ENCODE measurements at regions not wholly inside any gene's neighbourhood (a gene's known extent, or its start where the extent isn't known, plus 50 kb on each side); places are given as distances from the start of the nearest gene placed in this dataset.

- Histone ChIP-seq H3K36me3 (no peaks in the 10 kb centered on the region), H3K9me3 (no peaks in the 10 kb centered on the region), H3K27me3 (no peaks in the 10 kb centered on the region), H3K4me3 (no peak overlapping the region), H3K4me1 (no peaks in the 10 kb centered on the region), H3K9ac (ENCODE audit: low read depth in 2 of 2, low read length in 2 of 2) (no peak overlapping the region), H3K27ac (no peak overlapping the region)
- TF ChIP-seq, protein P1, sequence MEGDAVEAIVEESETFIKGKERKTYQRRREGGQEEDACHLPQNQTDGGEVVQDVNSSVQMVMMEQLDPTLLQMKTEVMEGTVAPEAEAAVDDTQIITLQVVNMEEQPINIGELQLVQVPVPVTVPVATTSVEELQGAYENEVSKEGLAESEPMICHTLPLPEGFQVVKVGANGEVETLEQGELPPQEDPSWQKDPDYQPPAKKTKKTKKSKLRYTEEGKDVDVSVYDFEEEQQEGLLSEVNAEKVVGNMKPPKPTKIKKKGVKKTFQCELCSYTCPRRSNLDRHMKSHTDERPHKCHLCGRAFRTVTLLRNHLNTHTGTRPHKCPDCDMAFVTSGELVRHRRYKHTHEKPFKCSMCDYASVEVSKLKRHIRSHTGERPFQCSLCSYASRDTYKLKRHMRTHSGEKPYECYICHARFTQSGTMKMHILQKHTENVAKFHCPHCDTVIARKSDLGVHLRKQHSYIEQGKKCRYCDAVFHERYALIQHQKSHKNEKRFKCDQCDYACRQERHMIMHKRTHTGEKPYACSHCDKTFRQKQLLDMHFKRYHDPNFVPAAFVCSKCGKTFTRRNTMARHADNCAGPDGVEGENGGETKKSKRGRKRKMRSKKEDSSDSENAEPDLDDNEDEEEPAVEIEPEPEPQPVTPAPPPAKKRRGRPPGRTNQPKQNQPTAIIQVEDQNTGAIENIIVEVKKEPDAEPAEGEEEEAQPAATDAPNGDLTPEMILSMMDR (IDR thresholded peaks at IDR 0.05), result no peak
- no peak for DNase-seq
- intact Hi-C loops (cut with DNase I), result no loop called here
These were observed 118.5 kb downstream of the SOX1 start for GRCh38 chr13:112185466-112185865.

DNA sequence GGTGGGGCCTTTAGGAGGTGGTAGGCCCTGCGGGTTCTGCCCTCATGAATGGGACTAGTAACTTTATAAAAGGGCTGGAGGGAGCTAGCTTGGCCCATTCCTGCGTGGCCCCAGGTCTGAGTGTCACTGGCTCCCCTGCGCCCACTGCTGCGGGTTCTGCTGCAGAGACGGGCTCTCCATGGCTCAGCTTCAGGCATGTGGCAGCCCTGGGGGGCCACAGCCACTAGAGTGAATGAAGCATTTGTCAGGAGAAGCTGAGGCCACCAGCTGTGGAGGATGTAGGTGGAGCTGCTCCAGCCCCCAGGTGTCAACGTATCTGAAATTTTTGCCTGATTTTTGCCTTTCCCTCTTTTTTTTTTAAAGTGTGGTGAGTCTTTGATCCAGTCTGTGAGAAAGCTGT lies 119.1 kb downstream of the SOX1 start:
- Histone ChIP-seq H3K9me3 (no peaks in the 10 kb centered on the region), H3K27ac (no peak overlapping the region), H3K4me3 (no peak overlapping the region), H3K9ac (ENCODE audit: low read depth in 2 of 2, low read length in 2 of 2) (no peak overlapping the region), H3K27me3 (no peaks in the 10 kb centered on the region), H3K4me1 (no peaks in the 10 kb centered on the region), H3K36me3 (no peaks in the 10 kb centered on the region)
- intact Hi-C loops (cut with DNase I), result no loop called here
- TF ChIP-seq, protein P1 (IDR thresholded peaks at IDR 0.05), result no peak
- no peak for DNase-seq

DNA sequence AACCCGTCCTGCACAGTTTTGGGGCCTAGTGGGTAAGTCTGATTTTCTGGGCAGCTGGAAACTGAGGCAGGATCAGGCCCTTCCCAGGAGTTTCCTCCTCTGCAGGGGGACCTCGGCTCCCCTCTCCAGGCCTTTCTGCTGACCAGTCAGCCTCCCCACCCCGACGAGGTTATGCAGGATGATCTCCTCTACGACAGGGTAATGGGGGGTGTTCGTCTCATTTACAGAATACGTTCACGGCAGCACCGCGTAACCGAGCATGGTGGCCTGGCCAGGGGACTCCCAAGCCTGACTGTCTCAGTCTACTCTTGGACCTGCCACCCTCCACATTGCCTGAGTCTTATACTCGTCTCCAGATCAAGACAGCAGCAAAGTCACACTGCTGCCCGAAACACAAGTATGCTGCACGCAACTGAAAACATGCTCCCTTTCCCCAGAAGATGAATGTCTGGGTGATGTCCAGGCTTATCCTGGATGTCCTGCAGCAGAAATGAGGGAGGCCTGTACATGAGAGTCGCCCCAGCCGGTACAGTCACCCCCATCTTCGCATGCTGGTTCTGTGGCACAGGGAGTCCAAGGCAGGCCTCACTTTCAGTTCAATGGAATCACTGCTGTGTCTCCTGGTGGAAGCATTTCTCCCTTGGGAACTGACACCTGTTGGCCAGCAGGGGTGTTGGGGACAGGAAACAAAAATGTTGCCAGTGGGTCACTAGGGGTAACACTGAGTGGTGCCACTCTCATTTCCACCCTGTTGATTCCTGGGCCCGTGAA lies 120.8 kb downstream of the SOX1 start:
- Histone ChIP-seq H3K27me3 (no peaks in the 10 kb centered on the region), H3K4me3 (no peak overlapping the region), H3K27ac (no peak overlapping the region), H3K9ac (ENCODE audit: low read depth in 2 of 2, low read length in 2 of 2) (no peak overlapping the region), H3K4me1 (no peaks in the 10 kb centered on the region), H3K9me3 (no peaks in the 10 kb centered on the region), H3K36me3 (no peaks in the 10 kb centered on the region)
- no peak for DNase-seq
- TF ChIP-seq, protein P1 (IDR thresholded peaks at IDR 0.05), result no peak
- intact Hi-C loops (cut with DNase I), result no loop called here

- no peaks in the 10 kb centered on the region for H3K36me3 ChIP-seq
- no peaks in the 10 kb centered on the region for H3K4me1 ChIP-seq
- H3K4me3 ChIP-seq, result no peak overlapping the region
- intact Hi-C loops (cut with DNase I), result no loop called here
- no peak overlapping the region for H3K27ac ChIP-seq
- no peaks in the 10 kb centered on the region for H3K27me3 ChIP-seq
- H3K9me3 ChIP-seq, result no peaks in the 10 kb centered on the region
- TF ChIP-seq, protein P1 (IDR thresholded peaks at IDR 0.05), result no peak
- H3K9ac ChIP-seq (ENCODE audit: low read depth in 2 of 2, low read length in 2 of 2), result no peak overlapping the region
- DNase-seq, result no peak
These were observed 121.3 kb downstream of the SOX1 start for GRCh38 chr13:112188298-112188610.

DNA sequence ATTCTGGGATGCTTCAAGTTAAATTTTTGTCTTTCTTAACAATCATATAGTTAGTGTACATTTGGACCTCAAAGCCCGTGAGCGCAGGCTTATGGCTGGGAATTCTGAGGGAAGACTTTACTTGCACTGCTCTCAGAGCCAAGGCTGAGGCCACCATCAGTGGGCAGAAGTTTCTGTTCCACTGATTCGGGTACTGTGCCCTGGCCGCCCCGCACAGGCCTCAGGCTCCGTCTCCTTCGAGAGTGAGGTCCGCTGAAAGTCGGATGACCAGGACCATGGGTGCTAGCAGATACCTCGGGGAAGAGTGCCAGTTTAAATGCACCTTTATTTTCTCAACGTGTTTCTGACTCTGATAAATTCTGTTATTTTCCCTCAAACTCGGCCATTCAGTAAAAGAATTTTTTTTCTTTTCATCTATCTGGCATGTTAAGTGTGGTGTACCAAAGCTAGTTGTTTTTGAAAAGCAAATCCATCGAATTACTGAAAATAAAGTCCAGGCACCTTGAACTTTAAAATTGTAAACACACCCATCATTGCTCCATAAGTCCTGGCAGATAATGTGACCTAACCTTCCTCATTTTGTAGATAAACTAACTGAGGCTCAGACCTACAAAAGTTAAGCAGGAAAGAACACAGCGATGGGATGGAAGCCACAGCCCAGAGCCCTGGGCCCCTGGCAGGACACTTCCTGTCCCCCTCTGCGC lies 126.7 kb downstream of the SOX1 start:
- Histone ChIP-seq H3K36me3 (no peaks in the 10 kb centered on the region), H3K9me3 (no peaks in the 10 kb centered on the region), H3K27ac (no peak overlapping the region), H3K27me3 (no peaks in the 10 kb centered on the region), H3K9ac (ENCODE audit: low read depth in 2 of 2, low read length in 2 of 2) (no peak overlapping the region), H3K4me3 (no peak overlapping the region), H3K4me1 (no peaks in the 10 kb centered on the region)
- intact Hi-C loops (cut with DNase I), result no loop called here
- DNase-seq, result no peak
- TF ChIP-seq, protein P1 (IDR thresholded peaks at IDR 0.05), result no peak
